Activated CD4-positive, alpha-beta T cell treated with anti-CD3 and anti-CD28 coated beads, Interleukin-2, Interleukin-6, amounts not matched to agents 100 ng/mL and 50 ng/mL, durations not matched to agents 16 hours and 8 hours (primary cell): ENCODE measurements at regions not wholly inside any gene's neighbourhood (a gene's known extent, or its start where the extent isn't known, plus 50 kb on each side); places are given as distances from the start of the nearest gene placed in this dataset.

Source experiments
- DNase-seq: peaks from one replicate; pipeline ENCODE4 v3.0.0-alpha.2; 2020

DNA sequence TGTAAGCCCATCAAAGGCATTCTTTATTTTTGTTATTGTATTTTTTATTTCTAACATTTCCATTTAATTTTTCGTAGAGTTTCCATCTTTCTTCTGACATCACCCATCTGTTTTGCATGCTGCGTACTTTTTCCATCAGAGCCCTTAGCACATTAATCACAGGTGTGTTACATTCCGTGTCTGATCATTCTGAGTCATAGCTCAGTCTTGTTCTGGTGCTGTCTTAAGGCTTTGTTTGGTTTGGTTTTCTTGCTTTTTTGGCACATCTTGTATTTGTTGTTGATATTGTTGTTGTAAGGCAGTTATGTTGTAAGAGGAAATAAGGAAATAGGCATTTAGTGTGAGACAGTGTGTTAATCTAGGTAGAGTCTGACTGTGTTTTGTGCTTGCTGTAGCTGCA, 214.6 kb upstream of the CDH4 start:
- no peak for DNase-seq

- DNase-seq: no peak
Observed at GRCh38 chr20:61041481-61041880, 210.6 kb upstream of the CDH4 start.

DNA sequence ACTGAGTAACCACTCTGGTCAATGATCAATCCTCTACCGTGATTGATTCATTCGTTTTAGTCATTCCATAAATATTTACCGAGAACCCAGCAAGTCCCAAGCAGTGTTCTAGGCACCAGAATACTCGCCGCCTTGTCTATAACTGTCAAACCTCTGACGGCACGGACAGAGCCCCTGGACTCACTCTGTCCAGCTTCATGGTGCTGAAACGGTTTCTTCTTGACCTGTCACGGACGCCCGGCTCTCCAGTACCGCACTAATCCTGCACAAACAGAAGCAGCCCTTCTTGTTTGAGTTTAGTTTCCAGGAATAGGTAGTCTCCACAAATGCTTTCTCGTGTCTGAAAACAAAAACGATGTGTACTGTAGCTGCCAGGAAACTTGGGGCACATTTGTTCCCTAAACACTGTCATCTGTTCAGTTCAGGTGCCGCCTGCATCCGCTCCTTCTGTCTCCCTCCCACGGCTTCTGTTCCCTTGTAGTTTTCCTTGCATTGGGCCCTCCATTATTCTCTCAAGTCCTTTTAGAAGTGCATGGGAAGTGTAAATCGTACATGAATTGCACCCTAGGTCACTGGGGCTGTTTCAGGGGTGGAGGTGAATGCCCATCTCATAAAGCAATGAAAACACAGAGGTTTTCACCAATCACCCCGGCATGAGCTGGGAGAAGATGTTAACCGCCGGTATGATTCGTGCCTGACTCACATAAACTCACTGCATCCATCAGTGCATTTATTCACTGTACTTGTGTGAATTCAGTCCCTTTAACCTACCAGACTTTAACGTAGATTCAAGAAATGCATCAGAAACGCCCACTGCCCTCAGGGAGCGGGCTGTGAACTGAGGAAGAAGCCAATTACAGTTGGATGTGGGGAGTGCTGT, 209.3 kb upstream of the CDH4 start:
- no peak for DNase-seq

DNA sequence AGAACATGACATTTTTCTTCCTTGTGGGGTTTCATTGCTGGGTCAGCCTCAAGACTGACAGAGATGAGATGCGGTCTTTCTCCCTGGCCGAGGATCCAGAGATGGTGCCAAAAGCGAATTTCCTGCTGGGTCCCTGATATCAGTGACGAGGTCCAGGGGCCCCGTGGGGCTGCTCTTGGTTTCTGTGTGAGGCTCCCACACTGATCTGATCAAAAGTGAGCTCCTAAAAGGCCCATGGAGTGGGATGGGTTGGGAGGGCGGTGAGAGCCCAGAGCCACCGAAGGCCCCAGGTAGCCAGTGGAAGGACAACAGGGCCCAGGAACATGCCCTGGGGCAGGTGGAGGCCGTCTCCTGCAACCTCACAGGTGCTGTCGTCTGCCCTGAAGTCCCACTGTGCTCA, 208.4 kb upstream of the CDH4 start:
- DNase-seq: no peak

DNA sequence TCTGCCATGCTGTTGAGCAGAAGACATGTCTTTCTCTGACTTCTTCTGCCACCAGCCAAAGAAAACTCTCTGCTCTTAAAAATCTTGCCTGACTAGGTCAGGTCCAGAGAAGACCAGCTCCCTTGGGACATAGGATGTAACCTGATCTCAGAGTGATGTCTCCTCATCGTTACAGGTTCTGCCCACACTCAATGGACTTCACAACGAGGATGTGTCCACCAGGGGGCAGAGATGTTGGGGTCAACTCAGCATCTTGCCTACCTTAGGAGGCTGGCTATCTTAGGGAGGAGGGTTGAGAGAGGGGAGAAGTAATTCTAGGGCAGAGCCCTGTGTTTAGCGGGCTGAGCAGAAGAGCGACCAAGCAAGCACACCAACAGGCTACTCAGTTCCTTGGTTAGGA, 207.6 kb upstream of the CDH4 start:
- no peak for DNase-seq

DNA sequence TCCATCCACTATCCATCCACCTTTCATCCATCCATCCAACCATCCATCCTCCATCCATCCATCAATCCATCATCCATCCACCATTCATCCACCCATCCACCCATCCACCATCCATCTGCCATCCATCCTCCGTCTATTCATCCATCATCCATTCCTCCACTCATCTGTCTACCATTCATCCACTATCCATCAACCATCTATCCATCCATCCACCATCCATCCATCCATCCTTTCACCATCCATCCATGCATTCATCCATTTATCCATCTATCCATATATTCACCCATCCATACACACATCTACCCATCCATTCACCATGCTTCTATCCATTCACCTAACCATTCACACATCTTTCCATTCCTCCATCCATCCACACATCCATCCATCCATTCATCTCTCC, 207.0 kb upstream of the CDH4 start:
- no peak for DNase-seq

GRCh38 chr20:61045876-61046585, 206.0 kb upstream of the CDH4 start:
- DNase-seq: no peak

- DNase-seq: no peak
Observed at GRCh38 chr20:61046721-61047351, 205.2 kb upstream of the CDH4 start.

DNA sequence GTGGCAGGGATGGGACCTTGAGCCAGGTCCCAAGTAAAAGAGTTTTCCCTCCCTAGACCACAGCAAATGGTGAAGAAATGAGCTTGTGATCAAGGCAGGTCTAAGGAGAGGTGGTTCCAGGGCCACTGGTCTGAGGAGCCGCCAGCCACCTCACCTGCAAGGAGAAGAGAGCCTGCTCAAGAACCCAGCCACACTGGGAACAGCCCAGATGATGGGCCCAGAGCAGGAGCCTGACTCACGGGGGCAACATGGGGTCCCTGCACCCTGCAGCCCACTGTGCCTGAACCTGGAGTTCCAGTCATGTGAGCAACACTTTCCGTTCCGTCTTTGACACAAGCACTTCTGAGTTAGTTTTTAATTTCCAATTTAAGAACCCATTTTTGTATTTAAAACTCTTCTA, 204.5 kb upstream of the CDH4 start:
- no peak for DNase-seq

GRCh38 chr20:61048302-61048701, 203.8 kb upstream of the CDH4 start:
- no peak for DNase-seq

GRCh38 chr20:61049684-61050083, 202.4 kb upstream of the CDH4 start:
- DNase-seq: no peak

DNA sequence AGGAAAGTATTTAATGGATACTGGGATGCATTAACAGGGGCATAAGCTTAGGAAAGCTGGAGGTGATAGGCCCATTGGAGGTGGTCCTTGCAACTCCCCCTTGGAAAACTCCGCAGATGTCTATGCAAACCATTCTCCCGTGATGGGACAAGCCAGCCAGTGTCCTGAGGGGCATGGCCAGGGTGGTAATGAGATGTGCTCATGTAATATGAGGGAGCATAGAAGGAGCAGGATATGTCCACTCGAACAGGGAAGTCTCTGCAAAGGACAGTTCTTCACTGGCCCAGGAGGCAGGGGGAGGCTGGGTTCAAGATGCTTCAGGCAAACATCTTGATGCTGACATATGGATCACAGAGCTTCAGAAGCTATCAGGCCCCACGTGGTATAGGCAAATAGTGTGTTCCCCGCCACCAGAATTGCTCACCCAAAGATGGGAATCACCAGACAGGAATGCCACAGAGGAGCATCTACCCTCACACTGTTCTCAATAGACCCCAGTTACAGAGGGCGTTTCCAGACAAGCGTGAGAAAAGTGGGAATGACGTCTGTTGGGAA, 201.6 kb upstream of the CDH4 start:
- no peak for DNase-seq

DNA sequence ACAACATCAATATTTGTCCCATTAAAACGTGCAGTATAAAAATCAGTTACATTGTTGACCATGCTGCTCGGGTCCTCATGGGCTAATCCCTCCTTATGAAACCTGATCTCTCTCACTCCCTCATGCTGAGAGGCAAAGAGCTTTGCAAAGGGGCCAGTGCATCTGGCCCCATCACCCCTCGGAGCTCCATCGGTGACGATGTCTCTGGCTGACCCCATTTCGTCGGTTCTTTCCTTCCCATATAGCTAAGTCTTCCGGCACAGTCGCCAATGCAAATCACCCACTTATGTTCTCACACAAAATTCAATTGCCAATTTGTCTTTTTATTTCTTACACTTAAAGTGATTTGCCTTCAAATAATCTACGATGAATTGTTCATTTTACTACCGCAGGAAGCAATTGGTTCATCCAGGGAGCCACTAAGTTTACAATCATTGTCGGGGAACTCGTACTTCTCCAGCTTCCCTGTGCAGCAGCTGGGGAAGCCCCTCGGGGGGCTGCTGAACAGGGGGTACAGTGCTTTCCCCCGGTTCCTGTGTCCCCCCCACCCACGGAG, 199.8 kb upstream of the CDH4 start:
- no peak for DNase-seq

DNA sequence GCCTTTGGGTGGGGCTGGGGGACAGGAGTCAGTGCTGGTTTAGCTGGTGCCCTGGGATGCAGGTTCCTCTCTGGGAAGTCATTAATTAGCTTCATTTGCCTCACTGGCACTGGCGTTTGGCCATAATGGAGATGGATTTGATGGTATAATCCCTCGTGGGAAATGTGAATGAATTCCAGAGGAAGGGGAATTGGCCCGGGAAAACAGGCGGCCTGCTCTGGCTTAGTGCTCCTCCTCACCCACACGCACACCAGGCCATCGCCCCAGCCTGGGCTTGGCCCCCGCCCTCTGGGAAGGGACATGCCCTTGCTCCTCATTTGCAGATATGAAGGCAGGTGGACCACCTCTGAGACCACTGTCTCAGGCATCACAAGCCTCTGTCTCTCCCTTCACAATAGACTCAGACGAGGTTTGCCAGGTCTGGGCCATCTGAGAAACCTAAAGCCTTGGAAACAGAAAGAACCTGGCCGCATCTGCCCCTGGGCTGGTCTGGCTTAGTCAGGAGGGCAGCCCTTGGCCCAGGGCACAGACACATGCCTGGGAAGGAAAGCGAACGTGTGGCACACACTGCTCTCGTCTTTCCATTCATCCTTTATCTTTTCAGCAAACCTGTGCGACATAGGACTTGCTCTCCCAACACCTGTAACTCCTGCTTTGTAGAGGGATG, 199.2 kb upstream of the CDH4 start:
- DNase-seq: no peak

DNA sequence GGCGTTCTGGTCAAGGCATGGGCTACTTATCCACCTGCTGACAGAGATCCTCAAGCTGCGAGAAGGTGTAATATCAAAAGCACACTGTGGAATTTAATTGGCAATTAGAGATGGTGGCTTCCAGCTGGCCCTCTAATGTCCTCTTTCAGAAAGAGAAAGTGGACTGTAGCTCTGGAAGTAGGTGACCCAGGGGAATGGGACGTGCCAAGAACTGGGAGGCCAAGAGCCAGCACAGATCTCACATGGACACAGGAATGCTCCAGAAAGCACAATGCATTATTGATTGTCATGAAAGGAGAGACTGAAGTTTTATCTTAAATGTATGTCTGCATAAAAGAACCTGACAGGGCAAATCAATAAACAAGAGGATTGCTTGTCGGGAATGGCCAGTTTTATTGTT, 198.6 kb upstream of the CDH4 start:
- no peak for DNase-seq

GRCh38 chr20:61053889-61054288, 198.2 kb upstream of the CDH4 start:
- no peak for DNase-seq

DNA sequence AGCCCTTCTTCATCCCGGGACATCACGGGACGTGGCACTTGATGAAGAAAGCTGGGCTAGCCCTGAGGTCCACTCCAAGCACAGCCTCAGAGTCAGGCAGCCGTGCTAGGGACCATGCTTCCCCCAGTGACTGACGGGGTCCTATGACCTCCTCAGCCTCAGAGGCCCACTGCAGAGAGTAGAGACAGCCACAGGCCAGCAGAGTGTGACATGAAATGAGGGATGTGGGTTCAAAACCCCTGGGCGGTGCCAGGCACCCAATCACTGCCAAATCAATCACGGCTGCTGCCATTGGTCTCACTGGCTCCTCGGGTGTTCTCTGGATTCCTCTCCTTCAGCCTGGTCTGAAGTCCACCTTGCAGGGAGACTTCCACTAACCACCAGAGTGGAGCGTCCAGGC, 197.7 kb upstream of the CDH4 start:
- no peak for DNase-seq

DNA sequence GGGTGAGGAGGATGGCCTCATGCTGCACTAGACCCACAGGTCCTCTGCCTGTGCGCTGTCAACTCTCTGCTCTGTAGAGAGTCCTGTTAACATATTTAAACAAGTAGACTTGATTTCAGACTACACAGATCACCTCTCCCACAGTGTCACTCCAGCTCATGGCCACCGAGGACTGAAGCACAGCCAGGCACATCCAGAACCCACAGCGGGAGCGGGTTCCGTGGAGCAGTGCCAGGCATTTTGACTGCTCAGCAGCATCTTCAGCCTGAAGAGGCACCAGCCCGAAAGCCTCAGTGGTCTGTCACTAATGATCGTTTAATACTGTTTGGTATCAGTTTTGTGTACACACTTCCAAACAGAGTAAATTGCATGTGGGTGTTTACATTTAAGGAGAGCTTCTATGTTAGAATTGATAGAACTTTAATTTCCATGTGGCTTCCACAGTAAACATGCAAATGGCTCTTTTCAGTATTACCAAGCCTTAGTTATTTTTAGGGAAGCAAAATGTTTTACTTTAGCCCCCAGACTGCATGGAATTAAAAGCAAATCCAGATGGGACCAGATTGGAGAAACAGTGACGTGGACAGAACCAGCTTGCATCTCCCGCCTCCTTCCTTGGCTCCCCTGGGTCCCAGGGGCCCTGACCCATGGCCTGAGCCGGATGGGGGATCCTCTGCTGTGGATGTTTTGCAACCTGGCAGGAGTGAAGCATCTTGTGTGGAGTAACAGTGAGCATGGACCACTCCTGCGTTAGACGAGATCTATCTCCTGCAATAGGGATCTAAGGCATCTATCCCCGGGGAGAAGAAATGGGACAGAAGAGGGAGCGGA, 196.7 kb upstream of the CDH4 start:
- DNase-seq: no peak

- no peak for DNase-seq
Observed at GRCh38 chr20:61056116-61056515, 195.9 kb upstream of the CDH4 start.

DNA sequence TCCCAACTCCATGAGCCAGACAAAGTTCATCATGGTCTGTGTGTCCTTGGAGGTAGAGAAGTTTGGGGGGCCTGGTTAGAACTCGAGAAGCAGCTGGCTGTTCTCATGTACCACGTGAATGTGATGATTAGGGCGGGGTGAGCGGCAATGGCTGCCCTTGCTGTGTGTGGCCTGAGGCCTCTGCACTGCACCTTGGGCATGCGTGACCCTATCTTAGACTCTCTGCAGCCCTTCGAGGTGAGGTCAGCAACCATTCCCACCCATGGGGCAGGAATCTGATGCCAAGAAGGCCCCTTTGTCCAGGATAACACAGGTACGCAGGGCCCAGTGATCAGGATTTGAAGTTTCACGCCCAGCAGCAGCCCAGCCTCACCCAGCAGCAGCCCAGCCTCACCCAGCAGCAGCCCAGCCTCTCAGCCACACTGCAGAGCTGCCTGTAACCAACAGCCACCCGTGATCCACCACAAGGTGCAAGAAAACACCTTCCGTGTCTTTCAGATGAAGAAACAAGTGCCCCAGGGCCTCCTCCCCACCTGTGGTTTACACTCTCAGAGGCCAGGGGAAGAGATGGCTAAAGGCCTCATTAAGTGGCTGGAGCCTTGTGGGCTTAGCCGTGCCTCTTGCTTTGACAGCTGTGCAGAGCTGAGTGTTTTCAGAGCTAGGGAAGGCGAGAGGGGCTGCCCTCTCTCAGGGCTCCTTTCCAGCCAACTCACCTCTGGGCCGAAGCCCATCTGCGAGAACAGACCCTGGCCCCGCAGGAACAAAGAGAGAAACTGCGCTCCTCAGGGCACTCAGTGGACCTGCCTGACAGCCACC, 195.2 kb upstream of the CDH4 start:
- no peak for DNase-seq
